MV-4-11 (cell line): ENCODE measurements at regions not wholly inside any gene's neighbourhood (a gene's known extent, or its start where the extent isn't known, plus 50 kb on each side); places are given as distances from the start of the nearest gene placed in this dataset.

Experiments
- DNase-seq: peaks from one replicate; lab custom pipeline; 2025; lab: John Stamatoyannopoulos, UW

- DNase-seq = no peak
Measured at GRCh38 chr10:53749439-53749838, 976.9 kb upstream of the MBL2 start.

GRCh38 chr10:53748319-53748718 is 975.7 kb upstream of the MBL2 start:
- no peak for DNase-seq

GRCh38 chr10:53744746-53745145 is 972.2 kb upstream of the MBL2 start:
- DNase-seq = no peak

GRCh38 chr10:53744176-53744575 is 971.6 kb upstream of the MBL2 start:
- DNase-seq = no peak

DNA sequence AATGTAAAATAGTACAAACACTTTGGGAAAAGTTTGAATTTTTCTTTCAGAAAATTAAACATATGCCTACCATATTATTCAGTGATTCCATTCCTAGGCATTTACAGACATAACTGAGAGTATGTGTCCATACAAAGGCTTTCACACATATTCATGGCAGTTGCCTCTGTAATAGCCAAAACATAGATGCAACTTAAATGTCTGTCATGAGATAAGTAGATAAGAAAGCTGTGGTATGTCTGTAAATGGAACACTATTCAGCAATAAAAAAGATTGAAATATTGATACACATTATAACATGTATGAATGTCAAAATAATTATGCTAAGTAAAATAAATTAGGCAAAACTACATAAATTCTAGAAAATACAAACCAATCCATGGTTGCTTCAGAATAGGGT is 964.5 kb upstream of the MBL2 start:
- no peak for DNase-seq

DNA sequence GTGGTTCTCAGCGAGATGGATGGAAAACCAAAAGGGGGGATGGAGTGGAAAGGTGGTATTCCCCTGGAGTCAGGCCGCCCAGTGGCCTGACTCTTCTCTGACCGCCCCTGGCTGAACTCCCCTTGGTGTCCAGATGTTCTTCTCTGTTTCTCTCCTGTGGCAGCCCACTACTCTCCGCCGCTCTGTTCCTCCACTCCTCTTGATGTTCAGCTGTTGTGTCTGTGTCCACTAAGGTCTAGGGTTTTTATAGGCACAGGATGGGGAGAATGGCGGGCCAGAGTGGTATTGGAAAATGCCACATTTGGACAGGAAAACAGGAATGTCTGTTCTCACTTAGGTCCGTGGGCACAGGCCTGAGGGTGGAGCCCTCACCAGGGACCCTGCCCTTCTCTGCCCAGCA is 954.3 kb upstream of the MBL2 start:
- no peak for DNase-seq

GRCh38 chr10:53724581-53724980 is 952.0 kb upstream of the MBL2 start:
- no peak for DNase-seq

- peak; percentile 43 for DNase-seq
Measured at GRCh38 chr10:53719658-53720057, 947.1 kb upstream of the MBL2 start.

DNA sequence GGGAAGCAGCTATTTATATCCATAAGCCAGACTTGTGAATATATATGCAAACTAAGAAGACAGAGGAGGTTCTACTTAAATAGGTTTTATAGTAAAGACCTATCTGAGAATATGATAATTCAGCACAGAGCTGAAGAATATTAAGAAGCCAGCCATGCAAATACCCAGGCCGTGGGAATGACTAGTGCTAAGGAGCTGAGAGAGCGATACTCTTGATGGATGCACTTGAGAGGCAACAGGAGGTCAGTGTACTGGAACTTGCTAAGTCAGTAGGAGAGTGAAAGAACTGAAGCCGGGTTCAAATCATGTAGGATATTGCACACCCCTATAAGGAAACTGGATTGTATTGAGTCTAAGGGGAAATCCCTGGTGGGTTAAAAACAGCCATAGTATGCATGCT is 943.6 kb upstream of the MBL2 start:
- no peak for DNase-seq

DNA sequence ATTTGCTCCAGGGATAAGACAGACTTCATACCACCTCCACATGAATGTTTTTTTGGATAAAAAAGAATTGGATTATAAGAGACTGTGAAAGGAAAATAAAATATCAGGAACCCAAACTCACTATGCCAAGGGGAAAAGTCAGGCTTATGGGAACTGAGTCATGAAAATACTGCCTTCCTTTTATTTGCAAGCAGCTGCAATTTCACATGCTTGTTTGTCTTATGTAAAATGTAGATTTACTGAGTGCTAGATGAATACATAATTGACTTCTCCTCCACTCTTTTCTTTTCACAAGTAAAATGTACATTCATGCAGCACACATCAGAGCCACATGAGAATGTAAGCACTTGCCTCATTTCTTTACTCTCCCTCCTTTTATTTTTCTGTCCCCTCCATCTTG is 940.8 kb upstream of the MBL2 start:
- DNase-seq = no peak

- DNase-seq = no peak
Measured at GRCh38 chr10:53702489-53702888, 929.9 kb upstream of the MBL2 start.

DNA sequence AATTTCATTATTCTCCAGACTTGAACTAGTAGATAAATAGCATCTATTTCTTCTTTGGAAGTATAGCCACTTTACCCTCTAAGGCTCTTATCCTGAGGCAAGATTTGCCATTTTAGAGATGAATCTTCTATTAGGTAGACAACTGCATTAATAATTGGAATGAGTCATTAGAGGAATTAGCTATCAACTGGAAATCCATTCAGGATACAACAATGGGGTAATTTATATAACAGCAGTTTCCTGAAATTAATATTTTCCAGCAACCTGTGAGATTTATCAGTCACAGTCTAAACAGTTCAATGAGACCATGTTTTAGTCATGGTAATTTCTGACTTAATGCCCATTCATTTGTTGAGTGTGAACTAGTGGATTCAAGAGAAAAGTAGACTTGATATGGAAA is 928.6 kb upstream of the MBL2 start:
- no peak for DNase-seq

GRCh38 chr10:53700278-53700677 is 927.7 kb upstream of the MBL2 start:
- no peak for DNase-seq

- no peak for DNase-seq
Measured at GRCh38 chr10:53699684-53700083, 927.1 kb upstream of the MBL2 start.

- no peak for DNase-seq
Measured at GRCh38 chr10:53699231-53699630, 926.6 kb upstream of the MBL2 start.

GRCh38 chr10:53697038-53697437 is 924.5 kb upstream of the MBL2 start:
- no peak for DNase-seq

DNA sequence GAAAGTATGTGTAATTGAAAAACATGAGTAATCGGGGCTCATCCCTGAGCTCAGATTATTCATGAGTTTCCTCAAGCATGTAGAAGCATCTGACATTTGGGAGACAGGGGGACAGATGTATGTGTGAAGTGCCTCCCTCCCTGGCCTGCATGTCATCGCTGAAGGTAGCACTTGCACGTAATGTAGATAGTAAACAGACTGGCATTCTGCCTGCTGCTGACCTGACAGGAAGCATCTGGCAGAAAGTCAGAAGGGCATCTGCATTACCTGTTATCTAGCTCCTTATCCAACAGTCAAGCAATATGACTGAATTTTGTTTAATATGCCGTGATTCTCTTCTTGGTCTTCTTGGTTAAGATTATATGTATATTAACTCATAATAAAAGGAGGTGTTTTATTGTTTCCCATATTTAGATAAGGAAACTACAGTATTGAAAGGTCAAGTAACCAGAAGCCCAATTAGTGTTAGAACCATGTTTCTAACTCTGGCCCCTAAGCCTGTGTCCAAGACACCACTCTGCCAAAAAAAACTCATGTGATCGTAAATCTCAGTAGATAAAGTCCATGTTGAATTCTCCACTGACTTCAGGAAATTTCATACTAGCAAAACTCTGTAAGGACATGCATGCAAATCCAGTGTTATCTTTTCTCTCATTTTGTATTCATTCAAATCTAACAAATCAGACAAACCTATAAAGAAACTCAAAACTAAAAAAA is 918.1 kb upstream of the MBL2 start:
- no peak for DNase-seq

- no peak for DNase-seq
Measured at GRCh38 chr10:53687800-53688199, 915.2 kb upstream of the MBL2 start.

DNA sequence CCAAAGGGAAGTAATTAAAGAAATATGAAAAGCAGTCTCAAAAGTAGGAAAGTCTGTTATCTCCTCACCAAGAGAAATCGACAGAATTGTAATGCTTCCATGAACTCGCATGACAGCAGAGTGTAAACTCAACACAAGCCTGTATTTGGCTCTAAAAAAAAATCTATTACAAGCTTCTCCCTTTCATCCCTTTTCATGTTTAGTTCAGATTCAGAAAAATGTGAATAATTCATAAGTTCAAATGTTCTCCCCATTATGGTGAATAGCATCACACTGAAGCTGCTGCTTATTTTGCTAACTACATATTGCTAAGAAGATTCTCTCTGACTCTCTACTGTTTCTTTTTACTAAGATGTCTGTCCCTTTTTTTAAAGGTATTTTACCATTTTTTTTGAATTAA is 910.3 kb upstream of the MBL2 start:
- DNase-seq = no peak

GRCh38 chr10:53682458-53682857 is 909.9 kb upstream of the MBL2 start:
- DNase-seq = no peak

- DNase-seq = no peak
Measured at GRCh38 chr10:53679666-53680065, 907.1 kb upstream of the MBL2 start.

- DNase-seq = no peak
Measured at GRCh38 chr10:53675177-53675576, 902.6 kb upstream of the MBL2 start.

DNA sequence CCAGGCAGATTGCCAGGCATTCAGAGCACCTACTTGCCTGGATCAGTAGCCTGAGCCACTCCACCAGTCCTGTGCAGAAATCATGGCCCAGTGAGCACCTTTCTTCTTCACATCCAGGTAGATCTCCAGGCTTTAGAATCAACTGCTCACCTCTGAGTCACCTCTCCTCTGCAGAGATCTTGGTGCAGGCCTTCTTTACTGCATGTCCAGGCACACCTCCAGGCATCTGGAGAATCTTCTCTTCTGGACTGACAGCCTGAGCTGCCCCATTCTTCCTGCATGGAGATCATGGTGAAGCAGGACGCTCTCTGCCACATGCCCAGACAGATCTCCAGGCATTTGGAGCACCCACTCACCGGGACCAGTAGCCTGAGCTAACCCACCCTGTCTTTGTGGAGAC is 894.5 kb upstream of the MBL2 start:
- DNase-seq = no peak

GRCh38 chr10:53664282-53665019 is 891.9 kb upstream of the MBL2 start:
- no peak for DNase-seq
